Panc1 (cell line): ENCODE measurements at regions not wholly inside any gene's neighbourhood (a gene's known extent, or its start where the extent isn't known, plus 50 kb on each side); places are given as distances from the start of the nearest gene placed in this dataset.

Source experiments
- CTCF ChIP-seq: fragments of 450-650 bp; IDR thresholded peaks from 2 replicates; pipeline ENCODE4 v1.5.1; 2017; ENCODE audit warnings: mild to moderate bottlenecking
- POLR2AphosphoS5 ChIP-seq: IDR thresholded peaks from 2 replicates; pipeline ENCODE4 v1.6.1; 2012; ENCODE audit warnings: mild to moderate bottlenecking, low read depth, low read length, moderate library complexity
- REST ChIP-seq, 2 experiments: IDR thresholded peaks; 2 replicates each; pipeline ENCODE4 v1.6.1; 2011 to 2012; ENCODE audit warnings: low read depth in 2 of 2, control low read depth in 1 of 2, low read length in 1 of 2, mild to moderate bottlenecking in 1 of 2, moderate library complexity in 1 of 2; ENCODE audit not compliant: insufficient read depth in 1 of 2
- SIN3A ChIP-seq: IDR thresholded peaks from 2 replicates; pipeline ENCODE4 v1.6.1; 2012; ENCODE audit warnings: low read depth, mild to moderate bottlenecking, low read length, moderate library complexity, borderline replicate concordance; ENCODE audit not compliant: insufficient read depth
- TCF7L2 ChIP-seq: IDR thresholded peaks from 2 replicates; pipeline ENCODE4 v1.6.1; 2011; ENCODE audit warnings: mild to moderate bottlenecking, low read depth, low read length, inconsistent platforms

GRCh38 chr5:68088302-68088701 lies 127.3 kb upstream of the PIK3R1 start:
- no peak for TF ChIP-seq CTCF
- TF ChIP-seq REST (IDR thresholded peaks at IDR 0.05; ENCODE audit: insufficient read depth in 1 of 2, low read depth in 2 of 2, low read length in 1 of 2), result no peak
- TF ChIP-seq SIN3A, result no peak
- TF ChIP-seq POLR2AphosphoS5, result no peak
- no peak for TF ChIP-seq TCF7L2
